Inflammatory macrophage treated with lipopolysaccharide for 1 hour (primary cell): ENCODE measurements at regions not wholly inside any gene's neighbourhood (a gene's known extent, or its start where the extent isn't known, plus 50 kb on each side); places are given as distances from the start of the nearest gene placed in this dataset.

Source experiments
- DNase-seq, 2 donors: peaks; one replicate each; pipeline ENCODE4 v3.0.0-alpha.2; 2020 to 2022

- no peak for DNase-seq
These were observed 316.1 kb upstream of the SEL1L start for GRCh38 chr14:81849714-81850113.

- DNase-seq = no peak
These were observed 321.4 kb upstream of the SEL1L start for GRCh38 chr14:81855007-81855406.

GRCh38 chr14:81859046-81859445 lies 325.4 kb upstream of the SEL1L start:
- no peak for DNase-seq

- no peak for DNase-seq
These were observed 334.5 kb upstream of the SEL1L start for GRCh38 chr14:81868172-81868571.

GRCh38 chr14:81871706-81872105 lies 338.1 kb upstream of the SEL1L start:
- no peak for DNase-seq

GRCh38 chr14:81884382-81884781 lies 350.7 kb upstream of the SEL1L start:
- DNase-seq = no peak

GRCh38 chr14:81886588-81886987 lies 352.9 kb upstream of the SEL1L start:
- DNase-seq = no peak

- DNase-seq = no peak
These were observed 355.9 kb upstream of the SEL1L start for GRCh38 chr14:81889529-81889928.

GRCh38 chr14:81890020-81890419 lies 356.4 kb upstream of the SEL1L start:
- DNase-seq = no peak

GRCh38 chr14:81903477-81903876 lies 369.8 kb upstream of the SEL1L start:
- DNase-seq = no peak

- DNase-seq = no peak
These were observed 393.4 kb upstream of the SEL1L start for GRCh38 chr14:81927070-81927469.

GRCh38 chr14:81931828-81932227 lies 398.2 kb upstream of the SEL1L start:
- no peak for DNase-seq

GRCh38 chr14:81936348-81936747 lies 402.7 kb upstream of the SEL1L start:
- no peak for DNase-seq

- DNase-seq = no peak
These were observed 403.2 kb upstream of the SEL1L start for GRCh38 chr14:81936902-81937301.

GRCh38 chr14:81938341-81938740 lies 404.7 kb upstream of the SEL1L start:
- DNase-seq = no peak

GRCh38 chr14:81940651-81941050 lies 407.0 kb upstream of the SEL1L start:
- no peak for DNase-seq

GRCh38 chr14:81942071-81942470 lies 408.4 kb upstream of the SEL1L start:
- DNase-seq = no peak

- DNase-seq = no peak
These were observed 412.7 kb upstream of the SEL1L start for GRCh38 chr14:81946375-81946774.

GRCh38 chr14:81946834-81947798 lies 413.5 kb upstream of the SEL1L start:
- no peak for DNase-seq

- DNase-seq = no peak
These were observed 419.3 kb upstream of the SEL1L start for GRCh38 chr14:81952917-81953316.

- no peak for DNase-seq
These were observed 419.8 kb upstream of the SEL1L start for GRCh38 chr14:81953419-81953818.

- no peak for DNase-seq
These were observed 421.5 kb upstream of the SEL1L start for GRCh38 chr14:81955123-81955522.

- no peak for DNase-seq
These were observed 427.1 kb upstream of the SEL1L start for GRCh38 chr14:81960781-81961180.

- no peak for DNase-seq
These were observed 430.2 kb upstream of the SEL1L start for GRCh38 chr14:81963846-81964245.

- no peak for DNase-seq
These were observed 436.7 kb upstream of the SEL1L start for GRCh38 chr14:81970307-81970706.
